Urothelium cell line (cell line): ENCODE measurements at regions not wholly inside any gene's neighbourhood (a gene's known extent, or its start where the extent isn't known, plus 50 kb on each side); places are given as distances from the start of the nearest gene placed in this dataset.
"Not testable (repeated sequence)": the region's sequence is repeated elsewhere in the genome, so short reads cannot be mapped to it uniquely, and the experiment has no call there.

Experiments used
- DNase-seq: peaks from one replicate; pipeline ENCODE4 v3.0.0; 2011; ENCODE audit warnings: low spot score, mixed read lengths
- FAIRE-seq: peaks from 2 replicates; lab custom pipeline; 2011; peaks lifted over from hg19 to GRCh38; lab: Jason Lieb, UNC

DNA sequence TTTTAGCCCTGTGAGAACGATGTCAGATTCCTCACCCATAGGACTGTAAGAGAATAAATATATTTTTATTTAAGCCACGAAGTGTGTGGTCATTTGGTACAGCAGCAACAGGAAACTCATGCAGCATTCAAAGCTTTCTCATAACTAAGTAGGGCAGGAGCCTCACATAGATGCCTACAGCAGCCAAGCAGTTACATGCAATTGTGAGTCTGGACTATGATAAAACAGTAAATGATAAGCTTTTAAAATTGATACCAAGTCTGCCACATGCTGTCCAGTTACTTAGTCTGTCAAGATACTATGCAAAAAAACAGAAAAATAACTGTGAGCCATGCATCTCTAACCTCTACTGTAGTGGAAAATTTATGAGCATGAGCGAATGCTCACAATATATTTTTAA is 359.6 kb downstream of the HS3ST1 start:
- FAIRE-seq (no peak), DNase-seq (no peak)

GRCh38 chr4:11066584-11066983 is 362.1 kb downstream of the HS3ST1 start:
- DNase-seq, FAIRE-seq: not testable (repeated sequence)

GRCh38 chr4:11060637-11061036 is 368.1 kb downstream of the HS3ST1 start:
- not testable (repeated sequence) for DNase-seq, FAIRE-seq

DNA sequence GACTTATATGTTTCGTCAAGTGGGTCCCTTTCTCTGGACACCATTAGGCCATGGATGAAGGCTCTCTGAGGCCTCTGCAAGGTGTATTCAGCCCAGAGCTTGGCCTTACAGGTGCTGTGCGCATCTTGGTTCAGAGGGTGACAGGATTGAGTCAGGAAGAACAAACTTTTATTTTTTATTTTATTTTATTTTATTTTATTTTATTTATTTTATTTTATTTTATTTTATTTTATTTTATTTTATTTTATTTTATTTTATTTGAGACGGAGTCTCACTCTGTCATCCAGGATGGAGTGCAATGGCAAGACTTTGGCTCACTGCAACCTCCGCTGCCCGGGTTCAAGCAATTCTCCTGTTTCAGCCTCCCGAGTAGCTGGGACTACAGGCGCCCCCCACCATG is 370.4 kb upstream of the CLNK start:
- not testable (repeated sequence) for DNase-seq, FAIRE-seq

DNA sequence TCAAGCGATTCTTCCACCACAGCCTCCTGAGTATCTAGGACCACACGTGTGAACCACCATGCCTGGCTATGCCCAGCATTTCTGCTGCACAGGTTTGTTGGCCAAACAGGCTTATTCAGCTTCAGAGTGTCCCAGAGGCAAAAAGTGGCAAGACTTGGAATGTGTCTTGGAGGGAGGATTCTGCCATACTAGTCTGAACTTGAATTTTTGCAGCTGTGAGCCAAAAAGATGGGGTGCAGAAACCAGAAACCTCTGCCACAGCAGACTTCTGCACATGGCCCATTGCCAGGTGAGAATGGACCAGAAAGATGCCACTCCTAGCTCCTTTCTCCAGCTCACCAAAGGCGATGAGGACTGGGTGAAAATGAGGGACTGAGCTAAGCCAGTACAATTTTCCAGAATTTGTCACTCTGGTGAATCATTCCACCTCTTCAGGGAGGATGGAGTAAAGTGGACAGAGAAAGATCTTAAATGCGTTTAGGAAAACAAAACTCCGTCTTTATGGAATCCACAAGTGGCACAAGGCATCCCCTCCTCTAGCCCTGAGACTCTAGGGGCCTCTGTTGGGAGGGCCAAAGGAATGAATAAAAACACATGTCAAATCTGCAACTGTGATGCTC is 369.1 kb upstream of the CLNK start:
- DNase-seq = no peak
- no peak for FAIRE-seq

DNA sequence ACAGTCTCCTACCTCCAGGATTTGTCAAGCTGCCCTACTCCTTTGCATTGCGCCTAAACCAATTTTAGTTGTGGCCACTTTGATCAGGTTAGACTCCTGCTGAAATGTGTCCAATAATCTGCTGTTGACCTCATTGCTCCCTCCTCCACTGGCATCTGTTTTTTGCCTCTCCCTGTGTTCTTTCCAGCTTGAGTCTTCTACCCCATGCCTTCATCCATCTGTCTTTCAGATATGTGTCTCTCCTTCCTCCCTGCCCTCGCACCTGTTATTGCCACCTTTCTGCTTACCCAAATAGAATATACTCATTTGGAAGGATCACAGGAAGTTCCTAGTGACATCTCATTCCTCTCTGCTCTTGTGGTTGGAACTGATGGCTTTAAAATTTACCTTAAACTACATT is 366.6 kb upstream of the CLNK start:
- FAIRE-seq (no peak), DNase-seq (no peak)

DNA sequence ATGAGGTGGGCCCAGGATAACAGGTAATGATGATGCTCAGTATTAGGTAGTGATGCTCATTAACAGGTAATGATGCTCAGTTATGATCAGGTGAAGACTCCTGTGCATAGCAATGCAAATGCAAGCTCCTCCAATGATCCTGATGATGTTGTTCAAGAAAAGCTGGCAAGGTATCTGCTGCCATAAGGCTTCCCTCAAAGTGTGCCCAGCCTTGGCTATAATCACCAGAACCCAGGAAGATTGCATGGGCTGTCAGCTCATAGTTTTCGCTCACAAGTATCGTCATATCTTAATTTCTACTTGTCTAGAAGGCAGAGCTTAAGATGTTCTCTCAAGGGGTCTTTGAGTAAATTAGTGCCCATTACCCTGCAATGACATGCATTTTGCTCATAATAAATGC is 366.2 kb upstream of the CLNK start:
- FAIRE-seq = no peak

GRCh38 chr4:11049001-11049400 is 364.4 kb upstream of the CLNK start:
- no peak for FAIRE-seq
- no peak for DNase-seq

More for the DNA sequence above, 366.2 kb upstream of the CLNK start:
- DNase-seq = no peak

- no peak for DNase-seq
- FAIRE-seq = no peak
Measured at GRCh38 chr4:11042760-11043159, 358.2 kb upstream of the CLNK start.

DNA sequence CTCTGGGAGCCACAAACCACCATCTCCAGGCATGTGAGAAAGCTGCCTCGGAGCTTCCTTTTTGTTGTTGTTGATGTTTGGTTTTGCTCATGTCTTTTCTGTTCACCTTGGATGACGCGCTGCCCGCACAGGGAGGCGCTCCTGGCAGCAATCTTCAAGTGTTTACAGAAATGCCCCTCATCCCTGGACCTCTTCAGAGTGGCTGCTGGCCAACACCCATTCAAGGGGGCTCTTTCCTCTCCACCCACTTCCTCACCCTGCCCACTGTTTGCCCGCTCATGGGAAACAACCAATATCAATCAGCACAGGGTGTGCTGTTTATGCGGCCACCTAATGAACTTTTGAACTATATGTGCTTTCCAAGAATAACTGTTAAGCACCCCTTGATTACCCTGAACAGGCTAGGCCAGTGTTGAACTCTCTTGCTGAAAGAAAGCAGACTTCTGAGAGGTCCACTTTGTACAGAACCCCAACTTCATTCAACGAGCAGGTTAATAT is 355.1 kb upstream of the CLNK start:
- DNase-seq (no peak), FAIRE-seq (no peak)

DNA sequence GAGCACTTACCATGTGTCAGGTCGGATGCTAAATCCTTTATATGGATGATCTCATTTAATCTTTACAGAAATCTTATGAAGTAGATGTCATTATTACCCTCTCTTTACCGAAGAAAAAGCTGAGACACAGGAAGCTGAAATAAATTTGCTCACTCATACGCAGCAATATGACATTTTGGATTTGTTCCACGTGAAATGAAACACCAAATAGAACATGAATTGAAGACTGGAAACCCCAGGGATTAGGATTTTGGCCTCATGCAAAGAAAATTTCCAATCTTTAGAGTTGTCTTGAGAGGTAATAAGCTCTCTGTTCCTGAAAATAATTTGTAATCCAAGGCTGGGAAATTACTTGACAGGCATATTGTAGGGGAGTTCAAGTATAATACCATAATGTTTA is 354.4 kb upstream of the CLNK start:
- no peak for FAIRE-seq
- no peak for DNase-seq

DNA sequence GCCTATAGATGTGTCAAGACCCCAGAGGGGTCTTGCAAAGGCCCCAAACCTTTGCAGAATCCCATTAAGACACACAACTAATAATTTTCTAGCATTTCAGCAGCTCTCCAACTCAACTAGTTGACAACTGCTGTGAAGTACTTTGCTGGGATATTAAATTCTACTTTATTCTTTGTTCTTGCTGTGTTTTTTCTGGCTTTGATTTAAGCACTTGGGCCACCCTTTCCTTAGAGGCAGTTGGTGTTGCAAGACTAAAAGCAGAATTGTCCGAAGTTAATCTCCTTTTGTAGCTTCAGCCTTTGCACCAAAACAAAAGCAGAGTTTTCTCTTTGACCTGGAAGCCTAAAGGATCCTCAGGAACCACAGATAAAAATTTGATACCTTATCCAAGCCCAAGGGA is 353.1 kb upstream of the CLNK start:
- DNase-seq (no peak), FAIRE-seq (no peak)

- FAIRE-seq (no peak), DNase-seq (no peak)
Measured at GRCh38 chr4:11028334-11028733, 343.8 kb upstream of the CLNK start.

DNA sequence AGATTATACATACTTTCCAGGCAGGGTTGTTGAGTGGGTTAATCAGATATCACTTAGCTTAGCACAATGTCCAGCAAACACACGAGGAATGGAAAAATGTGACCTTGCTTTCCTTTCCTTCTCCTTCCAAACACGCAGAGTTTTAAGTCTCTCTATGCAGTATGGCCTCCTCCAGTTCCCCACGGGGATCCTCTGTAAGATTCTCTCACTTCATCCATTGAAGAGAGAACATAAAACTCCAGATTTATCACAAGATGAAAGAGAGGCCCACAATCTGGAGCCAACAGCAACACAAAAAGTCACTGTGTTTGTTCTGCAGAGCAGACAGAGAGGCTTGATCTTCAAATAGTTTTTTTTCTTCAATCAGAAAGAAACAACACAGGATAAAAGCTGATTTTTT is 336.8 kb upstream of the CLNK start:
- FAIRE-seq = no peak

DNA sequence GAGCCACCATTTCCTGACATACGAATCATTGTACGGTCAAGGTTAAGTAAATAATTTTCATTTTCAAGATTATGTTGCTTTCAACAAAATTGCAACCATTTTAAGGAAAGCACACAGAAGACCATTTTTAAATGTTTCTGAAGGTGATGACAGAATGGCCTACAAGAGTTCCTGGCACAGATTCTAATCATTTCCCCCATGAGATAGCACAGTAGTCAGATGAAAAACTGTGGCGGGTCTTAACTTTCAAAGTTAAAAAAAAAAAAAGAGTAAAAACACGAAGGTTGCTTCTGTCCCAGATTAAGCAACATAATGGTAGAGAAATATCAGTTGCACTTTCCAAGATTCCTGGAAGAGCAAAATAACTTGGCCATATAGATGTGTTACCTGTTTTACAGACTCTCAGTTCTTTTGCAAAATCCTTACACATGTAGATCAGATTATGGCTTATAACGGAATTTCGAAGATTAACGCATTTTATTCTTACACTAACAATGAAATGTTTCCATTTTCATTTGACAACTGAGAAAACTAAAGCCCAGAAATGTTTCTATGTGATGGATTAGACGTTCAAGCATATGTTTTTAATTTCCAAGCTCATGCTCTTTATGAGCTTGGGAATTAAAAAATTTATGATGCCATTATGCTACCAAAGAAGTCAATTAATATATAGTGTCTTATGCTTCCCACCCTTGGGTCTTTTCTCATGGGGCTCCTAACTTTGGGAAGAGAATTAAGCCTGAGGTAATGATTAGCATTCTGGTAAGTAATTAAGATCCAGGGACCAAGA is 335.1 kb upstream of the CLNK start:
- DNase-seq (no peak), FAIRE-seq (no peak)

More for the DNA sequence above, 336.8 kb upstream of the CLNK start:
- DNase-seq = no peak

DNA sequence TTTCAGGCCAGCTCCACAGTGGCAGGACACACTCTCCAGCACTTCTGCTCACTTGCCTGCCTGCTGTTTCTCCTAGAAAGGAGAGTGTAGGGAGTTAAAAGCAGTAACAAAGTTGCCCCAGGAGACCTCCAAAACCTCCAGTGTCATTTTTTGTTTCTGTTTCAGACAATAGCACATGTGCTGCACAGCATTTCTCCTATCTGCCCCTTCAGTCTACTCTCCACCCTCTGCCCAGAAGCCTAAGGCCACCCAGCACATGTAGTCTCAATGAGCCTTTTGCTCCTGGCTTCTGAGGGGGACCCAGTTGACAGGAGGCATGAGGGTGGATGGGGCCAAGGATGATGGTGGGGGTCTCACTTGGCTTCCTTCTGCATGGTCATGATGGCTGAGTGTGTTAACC is 329.6 kb upstream of the CLNK start:
- FAIRE-seq (no peak), DNase-seq (no peak)

GRCh38 chr4:11013094-11013664 is 328.6 kb upstream of the CLNK start:
- FAIRE-seq = peak; percentile 77
- DNase-seq = no peak

DNA sequence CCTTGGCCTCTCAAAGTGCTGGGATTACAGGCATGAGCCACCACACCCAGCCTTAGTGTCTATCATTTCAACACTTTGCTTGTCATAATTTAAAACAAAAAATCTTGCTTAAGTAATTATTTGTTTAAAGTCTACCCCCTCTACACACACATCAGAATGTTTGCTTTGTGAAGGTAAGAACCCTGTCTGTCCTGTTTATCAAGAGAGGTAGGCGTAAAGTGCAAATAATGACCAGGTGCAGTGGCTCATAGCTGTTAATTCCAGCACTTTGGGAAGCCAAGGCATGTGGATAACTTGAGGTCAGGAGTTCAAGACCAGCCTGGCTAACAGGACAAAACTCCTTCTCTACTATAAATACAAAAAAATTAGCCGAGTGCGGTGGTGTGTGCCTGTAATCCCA is 326.7 kb upstream of the CLNK start:
- FAIRE-seq (no peak), DNase-seq (no peak)

GRCh38 chr4:11010624-11011023 is 326.1 kb upstream of the CLNK start:
- FAIRE-seq = no peak
- DNase-seq = no peak

DNA sequence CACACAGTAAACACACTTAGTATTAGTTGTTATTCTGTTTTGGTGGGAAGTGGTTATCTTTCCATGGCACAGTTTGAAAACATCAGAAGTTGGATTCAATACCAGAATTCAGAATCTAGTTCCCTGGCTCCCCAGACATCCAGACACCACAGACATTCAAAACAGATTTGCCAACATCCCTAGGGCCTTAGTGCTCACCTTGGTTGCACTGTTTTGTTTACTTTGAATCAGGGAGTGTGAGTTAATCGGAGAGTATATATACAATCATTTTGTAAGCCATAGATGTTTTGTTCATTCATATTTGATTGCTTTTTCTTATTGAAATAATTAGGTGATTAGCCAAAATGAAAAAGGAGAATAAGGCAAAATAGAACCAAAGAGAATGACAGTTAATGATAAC is 324.7 kb upstream of the CLNK start:
- no peak for FAIRE-seq
- DNase-seq = no peak

- DNase-seq (no peak), FAIRE-seq (no peak)
Measured at GRCh38 chr4:11005300-11005699, 320.7 kb upstream of the CLNK start.

DNA sequence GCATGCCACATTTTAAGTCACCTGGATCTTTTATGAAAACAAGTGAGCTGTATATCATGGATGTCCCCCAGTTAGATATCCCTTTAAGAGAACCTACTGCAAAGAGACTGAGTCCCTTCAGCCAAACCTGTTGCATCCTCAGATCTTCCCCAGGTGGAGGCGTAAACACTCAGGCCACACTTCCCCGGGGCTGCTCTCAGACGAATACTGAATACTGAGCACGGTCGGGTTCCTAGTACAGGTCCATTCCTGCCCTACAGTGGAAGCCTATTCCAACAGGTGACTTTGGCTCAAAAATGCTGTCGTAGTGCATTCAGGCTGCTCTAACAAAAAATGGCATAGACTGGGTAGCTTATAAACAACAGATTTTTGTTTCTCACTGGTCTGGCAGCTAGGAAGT is 320.2 kb upstream of the CLNK start:
- DNase-seq (no peak), FAIRE-seq (no peak)
